ENCODE measurements at regions not wholly inside any gene's neighbourhood (a gene's known extent, or its start where the extent isn't known, plus 50 kb on each side); places are given as distances from the start of the nearest gene placed in this dataset.

- no peak for TF ChIP-seq CTCF (IDR thresholded peaks at IDR 0.05; ENCODE audit: low read depth, low read length)
- DNase-seq (ENCODE audit: extremely low read depth, low read depth), result no peak
Measured at GRCh38 chr1:5576011-5576672, 416.1 kb downstream of the NPHP4 start.

- no peak for TF ChIP-seq CTCF (IDR thresholded peaks at IDR 0.05; ENCODE audit: low read depth, low read length)
- DNase-seq (ENCODE audit: extremely low read depth, low read depth), result no peak
Measured at GRCh38 chr1:5575396-5575940, 416.8 kb downstream of the NPHP4 start.

DNA sequence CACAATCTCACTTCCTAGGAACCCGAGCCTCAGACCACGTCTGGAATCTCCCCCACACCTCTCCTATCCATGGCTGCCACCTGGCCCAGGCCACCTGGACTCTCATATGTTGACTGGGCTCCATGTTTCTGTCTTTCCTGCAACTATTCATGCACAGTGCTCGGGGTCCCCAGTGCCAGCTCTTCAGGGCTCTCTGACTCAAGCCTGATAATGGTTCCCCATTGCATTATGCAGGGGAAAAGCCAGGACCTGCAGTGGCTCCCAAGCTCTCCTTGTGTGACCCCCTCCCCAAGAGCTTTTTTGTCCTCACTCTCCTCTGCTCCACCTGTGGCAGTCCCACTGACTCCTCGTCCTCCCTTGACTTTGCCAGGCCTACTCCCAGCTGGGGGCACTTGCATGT is 417.6 kb downstream of the NPHP4 start:
- no peak for DNase-seq (ENCODE audit: extremely low read depth, low read depth)
- TF ChIP-seq CTCF (IDR thresholded peaks at IDR 0.05; ENCODE audit: low read depth, low read length), result no peak

GRCh38 chr1:5572794-5573193 is 419.4 kb downstream of the NPHP4 start:
- TF ChIP-seq CTCF (IDR thresholded peaks at IDR 0.05; ENCODE audit: low read depth, low read length), result no peak
- DNase-seq (ENCODE audit: extremely low read depth, low read depth), result no peak

DNA sequence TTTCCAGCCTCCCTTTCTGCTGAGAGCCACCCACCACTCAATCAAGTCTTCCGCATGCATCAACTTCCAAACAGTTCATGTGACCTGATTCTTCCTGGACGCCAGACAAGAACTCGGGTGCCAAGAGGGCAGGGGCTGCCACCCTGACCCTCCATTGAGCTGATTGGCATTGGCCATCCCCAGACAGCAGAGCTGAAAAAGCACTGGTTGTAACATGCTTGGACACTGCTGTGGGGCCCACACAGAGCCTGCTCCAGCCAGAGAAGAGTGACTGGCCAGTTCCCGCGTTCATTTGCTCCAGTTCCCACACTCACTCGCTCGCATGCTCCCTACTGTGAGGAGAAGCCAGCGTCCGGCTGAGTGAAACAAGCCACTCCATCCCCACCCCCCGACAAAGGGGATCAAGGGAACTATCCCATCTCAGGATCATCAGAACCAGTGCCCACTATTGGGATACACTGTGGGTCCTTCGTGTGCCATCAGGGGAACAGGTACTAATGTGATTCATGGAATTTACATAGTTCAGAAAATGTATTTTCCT is 420.3 kb downstream of the NPHP4 start:
- no peak for TF ChIP-seq CTCF (IDR thresholded peaks at IDR 0.05; ENCODE audit: low read depth, low read length)
- DNase-seq (ENCODE audit: extremely low read depth, low read depth), result no peak

- DNase-seq (ENCODE audit: extremely low read depth, low read depth), result no peak
- no peak for TF ChIP-seq CTCF (IDR thresholded peaks at IDR 0.05; ENCODE audit: low read depth, low read length)
Measured at GRCh38 chr1:5571438-5571837, 420.8 kb downstream of the NPHP4 start.

DNA sequence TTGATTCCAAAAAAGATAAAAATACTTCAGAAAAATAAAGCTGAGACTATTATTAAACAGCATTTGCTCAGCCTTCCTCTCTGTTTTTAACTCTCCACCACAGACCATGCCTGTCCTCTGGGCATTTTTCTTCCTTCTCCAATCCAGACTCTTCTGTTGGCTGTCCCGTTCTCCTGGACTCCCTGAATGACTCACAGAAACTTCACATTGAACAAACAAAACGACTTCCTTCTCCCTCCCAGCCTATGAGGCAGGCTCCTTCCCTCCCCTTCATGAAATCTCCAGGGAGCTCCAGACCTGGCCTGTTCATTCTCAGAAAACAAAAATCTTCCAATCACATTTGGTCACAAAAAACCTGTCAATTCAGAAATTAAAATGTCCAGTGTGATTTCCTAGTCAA is 421.3 kb downstream of the NPHP4 start:
- TF ChIP-seq CTCF (IDR thresholded peaks at IDR 0.05; ENCODE audit: low read depth, low read length), result no peak
- DNase-seq (ENCODE audit: extremely low read depth, low read depth), result no peak

Data from AG09319 (cell line).